ENCODE measurements at regions not wholly inside any gene's neighbourhood (a gene's known extent, or its start where the extent isn't known, plus 50 kb on each side); places are given as distances from the start of the nearest gene placed in this dataset.
"Not testable (repeated sequence)": the region's sequence is repeated elsewhere in the genome, so short reads cannot be mapped to it uniquely, and the experiment has no call there.

DNA sequence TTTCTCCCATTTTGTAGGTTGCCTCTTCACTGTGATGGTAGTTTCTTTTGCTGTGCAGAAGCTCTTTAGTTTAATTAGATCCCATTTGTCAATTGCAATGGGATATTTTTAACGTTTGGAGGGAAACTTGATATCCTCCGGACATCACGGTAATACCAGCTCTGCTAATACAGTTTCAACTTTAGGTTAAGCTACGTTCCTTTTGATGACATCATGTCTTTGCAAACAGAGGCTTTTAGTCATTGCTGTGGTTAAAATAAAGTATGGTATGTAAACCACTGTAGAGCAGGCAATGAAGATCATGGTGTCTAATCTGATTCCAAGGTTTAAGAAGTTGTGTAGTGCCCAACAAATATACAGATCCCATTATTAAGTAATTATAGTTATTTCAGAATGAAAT lies 168.0 kb upstream of the CHD6 start:
- DNase-seq (ENCODE audit: low read depth, low spot score): no peak

GRCh38 chr20:41784209-41784958 lies 166.2 kb upstream of the CHD6 start:
- DNase-seq (ENCODE audit: low read depth, low spot score): no peak

GRCh38 chr20:41783423-41784208 lies 165.4 kb upstream of the CHD6 start:
- DNase-seq (ENCODE audit: low read depth, low spot score): no peak

GRCh38 chr20:41782730-41783406 lies 164.7 kb upstream of the CHD6 start:
- no peak for DNase-seq (ENCODE audit: low read depth, low spot score)

DNA sequence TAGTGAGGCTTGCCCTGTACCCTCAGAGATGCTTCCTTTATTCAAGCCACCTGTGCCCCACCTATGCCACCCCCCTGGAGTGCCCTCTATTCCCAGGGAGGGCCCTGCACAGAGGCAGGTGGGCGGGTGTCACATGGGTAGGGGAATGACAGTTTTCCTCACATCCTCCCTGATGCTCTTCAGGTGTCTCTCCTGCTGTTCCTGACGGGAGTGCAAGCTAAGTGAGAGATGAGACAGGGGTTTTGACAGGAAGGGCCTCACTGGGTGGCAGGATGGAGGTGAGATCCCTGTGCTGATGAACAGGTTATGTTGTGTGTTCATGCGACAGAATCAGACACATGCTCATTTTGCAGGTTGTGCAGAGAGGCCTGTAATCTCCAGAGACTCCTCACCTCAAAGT lies 164.1 kb upstream of the CHD6 start:
- no peak for DNase-seq (ENCODE audit: low read depth, low spot score)

GRCh38 chr20:41776421-41776820 lies 158.2 kb upstream of the CHD6 start:
- no peak for DNase-seq (ENCODE audit: low read depth, low spot score)

DNA sequence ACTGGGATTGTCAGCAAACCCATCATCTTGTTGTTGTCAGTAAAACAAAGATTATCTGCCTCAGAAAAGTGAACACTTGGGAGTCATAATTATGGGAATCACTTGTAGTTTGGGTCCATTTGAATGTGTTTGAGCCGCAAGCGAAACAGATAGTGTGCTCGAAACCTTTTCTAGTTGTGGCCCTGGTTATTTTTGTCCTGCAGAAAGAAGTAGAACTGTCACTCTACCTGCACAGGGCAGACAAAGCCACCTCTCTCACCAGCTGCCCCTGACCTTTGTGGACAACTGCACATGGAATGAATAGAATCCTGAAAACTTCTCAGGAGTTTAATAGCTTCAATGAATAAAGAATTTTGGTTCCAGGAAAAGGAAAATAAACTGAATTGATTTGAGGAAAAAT lies 156.1 kb upstream of the CHD6 start:
- no peak for DNase-seq (ENCODE audit: low read depth, low spot score)

DNA sequence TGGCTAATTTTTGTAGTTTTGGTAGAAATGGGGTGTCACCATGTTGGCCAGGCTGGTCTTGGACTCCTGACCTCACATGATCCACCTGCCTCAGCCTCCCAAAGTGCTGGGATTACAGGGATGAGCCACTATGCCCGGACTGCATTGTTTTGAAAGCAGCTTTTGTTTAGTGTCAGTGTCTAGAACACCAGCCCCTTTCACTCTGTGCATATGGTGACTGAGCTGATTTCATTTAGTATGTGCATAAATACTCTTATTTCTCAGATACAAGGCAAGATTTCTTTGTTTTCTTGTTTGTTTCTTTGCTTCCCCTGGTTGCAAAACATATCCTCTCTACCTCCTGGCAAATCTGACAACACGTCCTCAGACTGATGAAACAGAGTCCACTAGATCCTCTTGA lies 152.8 kb upstream of the CHD6 start:
- DNase-seq (ENCODE audit: low read depth, low spot score): no peak

DNA sequence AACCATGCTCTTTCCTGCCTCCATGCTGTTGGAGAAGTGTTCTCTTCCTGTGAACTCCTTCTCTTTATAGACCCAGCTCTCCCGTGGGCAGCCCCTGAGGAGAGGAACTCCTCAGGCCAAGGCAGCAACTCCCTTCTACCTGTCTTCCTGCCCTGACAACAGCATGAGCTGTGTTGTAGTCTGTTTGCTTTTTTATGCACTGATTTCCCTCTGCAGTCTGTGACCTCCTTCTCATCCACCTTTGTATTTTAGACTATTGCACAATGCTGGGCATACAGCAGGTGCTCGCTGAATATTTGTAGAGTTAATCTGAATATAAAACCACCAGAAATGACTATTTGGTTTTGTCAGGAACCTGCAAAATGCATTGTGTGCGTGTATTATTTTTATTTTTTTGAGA lies 152.2 kb upstream of the CHD6 start:
- no peak for DNase-seq (ENCODE audit: low read depth, low spot score)

DNA sequence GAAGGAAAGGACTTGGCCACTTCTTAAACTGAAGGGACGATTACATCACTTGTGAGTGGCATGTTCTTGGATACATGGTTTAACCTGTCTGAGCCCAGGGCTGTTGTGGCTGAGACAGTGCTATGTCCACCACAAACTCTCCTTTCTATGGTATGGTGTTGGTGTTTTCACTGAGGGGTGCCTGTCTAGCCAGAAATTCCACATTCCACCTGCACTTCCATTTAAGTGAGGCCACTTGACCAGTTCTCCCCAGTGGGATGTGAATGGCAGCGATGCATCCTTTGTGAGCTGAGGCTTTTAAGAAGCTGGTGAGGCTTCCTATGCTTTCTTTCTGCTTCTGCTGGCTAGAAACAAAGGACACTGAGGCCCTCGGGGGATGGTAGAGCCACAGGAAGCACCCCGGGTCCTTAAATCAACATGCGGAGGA lies 151.4 kb upstream of the CHD6 start:
- no peak for DNase-seq (ENCODE audit: low read depth, low spot score)

- no peak for DNase-seq (ENCODE audit: low read depth, low spot score)
These were observed 132.0 kb upstream of the CHD6 start for GRCh38 chr20:41750137-41750536.

DNA sequence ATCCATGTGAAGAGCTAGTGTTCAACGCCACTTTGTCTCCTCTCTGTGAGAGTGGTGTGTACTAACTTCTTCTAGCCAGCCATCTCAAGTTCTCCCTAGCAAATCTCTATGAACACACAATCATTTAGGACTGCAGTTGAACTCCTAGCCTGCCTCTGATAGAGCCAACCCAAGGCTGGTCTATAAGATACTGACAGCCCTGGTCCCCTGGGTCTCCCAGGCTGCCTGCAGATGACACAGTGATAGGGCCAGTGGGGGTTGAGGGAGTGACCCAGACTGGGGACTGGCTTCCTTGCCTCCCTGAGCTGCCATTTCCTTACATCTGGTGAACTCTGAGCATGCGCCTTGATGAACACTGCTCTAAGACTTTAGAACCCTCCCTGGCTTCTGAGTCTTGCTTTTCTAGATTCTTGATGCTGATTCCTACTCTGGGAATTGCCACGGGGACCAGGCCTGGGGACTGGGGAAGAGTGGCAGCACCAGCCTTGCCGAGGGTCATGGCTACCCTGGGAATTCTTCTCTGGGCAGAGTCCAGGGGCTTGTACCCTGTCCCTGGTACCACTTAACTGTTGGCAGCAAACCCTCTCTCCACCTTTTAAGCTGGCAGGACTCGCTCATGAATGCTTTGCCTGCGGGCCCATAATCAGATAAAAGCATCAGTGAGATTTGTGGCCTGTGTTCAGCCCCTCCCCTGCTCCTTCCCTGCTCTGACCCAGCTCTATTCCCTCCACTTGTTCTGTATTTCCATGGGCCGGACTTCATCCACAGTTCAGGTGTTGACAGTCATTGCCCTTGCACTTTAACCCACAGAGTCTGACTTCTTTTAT lies 130.8 kb upstream of the CHD6 start:
- no peak for DNase-seq (ENCODE audit: low read depth, low spot score)

GRCh38 chr20:41748051-41748450 lies 129.9 kb upstream of the CHD6 start:
- DNase-seq (ENCODE audit: low read depth, low spot score): no peak

DNA sequence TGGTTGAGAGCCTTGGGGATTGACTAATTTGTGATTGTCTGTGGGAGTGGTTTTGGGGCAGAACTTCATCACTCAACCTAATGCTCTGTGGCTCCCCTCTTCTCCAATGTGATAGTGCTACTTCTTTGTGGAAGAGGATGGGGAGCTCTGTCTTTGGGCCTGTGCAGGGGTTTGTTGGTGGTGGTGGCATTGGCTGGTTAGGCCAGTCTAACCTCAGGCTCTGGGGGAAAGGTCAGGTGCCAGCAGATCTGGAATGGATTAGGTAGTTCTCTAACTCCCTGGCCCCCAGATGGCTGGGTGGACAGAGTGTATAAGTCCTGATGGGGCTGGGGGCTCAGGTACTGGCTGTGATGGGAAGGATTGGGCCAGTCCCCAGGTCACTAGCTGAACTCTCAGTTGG lies 129.0 kb upstream of the CHD6 start:
- no peak for DNase-seq (ENCODE audit: low read depth, low spot score)

DNA sequence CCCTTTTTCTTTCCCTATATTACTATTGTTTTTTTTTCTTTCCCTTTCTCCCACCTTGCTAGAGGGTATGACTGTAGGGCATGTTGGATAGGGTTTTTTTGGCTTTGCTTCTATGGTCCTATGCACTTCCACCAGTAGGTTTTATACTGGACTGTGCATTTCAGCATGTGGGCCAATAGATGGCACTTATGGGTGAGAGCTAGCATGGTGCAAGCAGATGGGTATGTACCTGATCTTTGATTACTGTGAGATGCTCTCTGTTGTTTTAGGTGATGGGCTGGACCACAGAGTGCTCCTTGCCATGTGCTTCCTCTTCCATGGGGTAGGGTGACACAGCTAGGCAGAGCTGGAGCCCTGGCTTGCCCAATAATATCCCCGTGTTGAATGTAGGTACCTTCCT lies 128.5 kb upstream of the CHD6 start:
- no peak for DNase-seq (ENCODE audit: low read depth, low spot score)

DNA sequence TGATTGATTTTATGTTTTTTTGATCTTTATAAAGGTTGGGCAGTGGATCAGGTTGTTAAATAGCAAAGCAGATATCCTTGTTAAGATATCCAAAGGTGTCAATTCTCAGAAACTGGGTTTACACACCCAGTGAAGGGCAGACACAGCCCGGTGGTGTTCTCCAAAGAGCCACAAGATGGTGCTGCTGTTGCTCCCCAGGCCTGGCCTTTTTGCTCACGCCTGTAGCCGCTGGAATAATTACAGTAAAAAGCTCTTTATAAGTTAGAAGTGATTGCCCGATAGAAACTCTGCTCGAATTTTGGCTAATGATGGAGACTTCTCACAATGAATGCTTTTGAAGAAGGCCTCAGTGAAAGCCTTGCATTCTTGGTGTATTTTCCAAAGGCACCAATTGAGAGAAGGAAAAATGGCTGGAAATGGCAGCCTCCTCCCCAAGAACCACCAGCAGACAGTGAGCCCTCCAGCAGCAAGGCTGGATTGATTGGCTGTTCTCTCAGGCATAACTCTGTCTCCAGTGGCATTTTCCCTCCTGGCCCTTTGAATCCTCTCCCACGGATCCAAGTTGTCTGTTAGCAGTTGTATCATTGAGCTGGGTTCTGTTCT lies 120.5 kb upstream of the CHD6 start:
- DNase-seq (ENCODE audit: low read depth, low spot score): no peak

DNA sequence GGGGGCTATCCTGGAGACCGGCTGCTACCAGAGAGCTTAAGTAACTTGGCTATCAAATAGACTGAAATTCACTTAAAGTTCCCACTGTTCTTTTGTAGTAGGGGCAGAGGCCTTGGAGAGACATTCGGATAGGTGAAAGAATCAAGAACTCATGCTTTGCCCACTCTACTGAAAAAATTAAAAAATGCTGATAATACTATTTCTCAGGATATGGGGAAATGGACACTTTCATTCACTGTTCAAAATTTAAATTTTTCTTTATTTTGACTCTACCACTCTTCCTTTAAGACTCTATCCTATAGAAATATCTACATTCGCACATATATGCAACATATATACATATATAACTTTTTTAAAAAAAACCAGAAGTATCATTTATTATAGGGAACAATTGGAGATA lies 117.8 kb upstream of the CHD6 start:
- DNase-seq (ENCODE audit: low read depth, low spot score): no peak

DNA sequence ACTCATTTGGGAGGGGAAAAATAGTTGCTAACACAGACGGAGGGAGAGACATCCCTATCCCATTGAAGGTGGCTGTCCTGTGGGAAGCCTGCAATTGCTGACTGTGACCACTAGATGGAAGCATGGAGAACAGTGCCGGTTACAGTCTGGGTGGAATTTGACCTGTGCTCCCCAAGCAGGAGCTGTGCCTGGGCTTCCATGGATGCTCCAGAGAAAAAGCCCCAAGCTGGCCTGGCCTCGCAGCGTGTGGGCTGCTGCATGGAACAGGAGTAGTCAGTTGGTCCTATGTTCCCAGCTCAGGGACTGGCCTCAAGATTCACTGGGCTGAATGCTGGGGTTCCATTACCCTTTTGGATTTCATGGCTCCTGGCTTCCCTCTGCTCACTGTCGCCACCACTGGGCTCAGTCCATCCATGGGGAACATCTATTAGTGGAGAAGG lies 116.3 kb upstream of the CHD6 start:
- DNase-seq (ENCODE audit: low read depth, low spot score): no peak

DNA sequence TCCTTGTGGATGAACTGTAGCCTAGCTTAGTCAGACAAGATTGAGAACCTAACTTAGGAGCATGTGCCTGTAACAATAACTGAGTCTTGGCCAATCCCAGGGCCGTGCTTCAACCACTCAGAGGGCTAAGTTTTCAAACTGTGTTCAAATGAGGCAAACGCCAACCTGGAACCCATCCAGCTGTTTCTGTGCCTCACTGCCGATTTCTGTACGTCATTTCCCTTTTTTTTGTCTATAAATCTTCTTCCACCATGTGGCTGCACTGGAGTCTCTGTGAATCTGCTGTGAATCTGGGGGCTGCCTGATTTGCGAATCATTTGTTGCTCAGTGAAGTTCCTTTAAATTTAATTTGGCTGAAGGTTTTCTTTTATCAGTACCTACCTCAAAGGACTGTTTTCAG lies 115.0 kb upstream of the CHD6 start:
- no peak for DNase-seq (ENCODE audit: low read depth, low spot score)

DNA sequence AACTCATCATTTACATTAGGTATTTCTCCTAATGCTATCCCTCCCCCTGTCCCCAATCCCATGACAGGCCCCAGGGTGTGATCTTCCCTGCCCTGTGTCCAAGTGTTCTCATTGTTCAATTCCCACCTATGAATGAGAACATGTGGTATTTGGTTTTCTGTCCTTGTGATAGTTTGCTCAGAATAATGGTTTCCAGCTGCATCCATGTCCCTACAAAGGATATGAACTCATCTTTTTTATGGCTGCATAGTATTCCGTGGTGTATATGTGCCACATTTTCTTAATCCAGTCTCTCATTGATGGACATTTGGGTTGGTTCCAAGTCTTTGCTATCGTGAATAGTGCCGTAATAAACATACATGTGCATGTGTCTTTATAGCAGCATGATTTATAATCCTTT lies 113.0 kb upstream of the CHD6 start:
- DNase-seq (ENCODE audit: low read depth, low spot score): not testable (repeated sequence)

- not testable (repeated sequence) for DNase-seq (ENCODE audit: low read depth, low spot score)
These were observed 109.5 kb upstream of the CHD6 start for GRCh38 chr20:41727681-41728080.

All from activated naive CD8-positive, alpha-beta T cell treated with anti-CD3 and anti-CD28 coated beads, Interleukin-2, amount 50 U/mL, for 16 hours (primary cell).